ENCODE measurements at regions not wholly inside any gene's neighbourhood (a gene's known extent, or its start where the extent isn't known, plus 50 kb on each side); places are given as distances from the start of the nearest gene placed in this dataset.

GRCh38 chr6:126440923-126441322 is 101.0 kb downstream of the CENPW start:
- ChIA-PET CTCF (no interaction called here), POLR2A (no interaction called here)
- Mint-ChIP-seq H3K36me3 (no peaks in the 10 kb centered on the region), H3K27ac (no peak overlapping the region), H3K27me3 (ENCODE audit: low read depth) (no peaks in the 10 kb centered on the region), H3K4me1 (0 out of 2 replicates have a peak, but pooled peaks cover 4% of the 10 kb centered on the region), H3K4me3 (no peak overlapping the region), H3K9me3 (peaks cover 12% of the 10 kb centered on the region)
- DNase-seq (ENCODE audit: low spot score) (no peak), ATAC-seq (no peak)
- TF ChIP-seq RELA (CRISPR knock-in tag; IDR thresholded peaks at IDR 0.05; ENCODE audit: borderline replicate concordance), result no peak
- TF ChIP-seq USF2 (CRISPR knock-in tag; IDR thresholded peaks at IDR 0.05), result no peak
- TF ChIP-seq NFATC4 (CRISPR knock-in tag; IDR thresholded peaks at IDR 0.05), result no peak
- no peak for TF ChIP-seq FOXP4 (CRISPR knock-in tag; IDR thresholded peaks at IDR 0.05)
- TF ChIP-seq ZMAT4 (CRISPR knock-in tag; IDR thresholded peaks at IDR 0.05), result no peak
- no peak for TF ChIP-seq ERG (CRISPR knock-in tag; IDR thresholded peaks at IDR 0.05)
- no peak for TF ChIP-seq KAT7 (CRISPR knock-in tag; IDR thresholded peaks at IDR 0.05; ENCODE audit: borderline replicate concordance)
- no peak for TF ChIP-seq STAT6 (CRISPR knock-in tag; conservative IDR thresholded peaks at IDR 0.05; ENCODE audit: low read depth)
- TF ChIP-seq ZNF532 (CRISPR knock-in tag; IDR thresholded peaks at IDR 0.05; ENCODE audit: borderline replicate concordance), result no peak

- ATAC-seq (no peak), DNase-seq (ENCODE audit: low spot score) (no peak)
- TF ChIP-seq IRF2 (CRISPR knock-in tag; IDR thresholded peaks at IDR 0.05; ENCODE audit: borderline replicate concordance, low read depth) (no peak), ATF6 (CRISPR knock-in tag; IDR thresholded peaks at IDR 0.05) (no peak)
- H3K27me3 Mint-ChIP-seq (ENCODE audit: low read depth), result no peaks in the 10 kb centered on the region
- peaks cover 12% of the 10 kb centered on the region for H3K9me3 Mint-ChIP-seq
- POLR2A ChIA-PET, result no interaction called here
- no peaks in the 10 kb centered on the region for H3K36me3 Mint-ChIP-seq
- no peak overlapping the region for H3K4me3 Mint-ChIP-seq
- CTCF ChIA-PET, result interaction anchor here (1.2 kb wide), 1 partner anchor 183 kb away, joined by 4 read pairs; no protein-coding TSS in a partner anchor
- H3K4me1 Mint-ChIP-seq, result peaks cover 9% of the 10 kb centered on the region
- no peak overlapping the region for H3K27ac Mint-ChIP-seq
These were observed 104.9 kb downstream of the CENPW start for GRCh38 chr6:126444659-126445273.

All from WTC11 (cell line).